ENCODE measurements at regions not wholly inside any gene's neighbourhood (a gene's known extent, or its start where the extent isn't known, plus 50 kb on each side); places are given as distances from the start of the nearest gene placed in this dataset.

- ChIA-PET CTCF (interaction anchor here (1.2 kb wide), 1 partner anchor 16 kb away, joined by 3 read pairs; no protein-coding TSS in a partner anchor), POLR2A (no interaction called here)
- H3K9me3 ChIP-seq, result no peaks in the 10 kb centered on the region
- 15% methylated on average over 7 of the region's 7 CpGs for WGBS (ENCODE audit: missing lambda C conversion rate)
- no peak overlapping the region for H3K27ac ChIP-seq
- no peak overlapping the region for H3K4me3 ChIP-seq
- FAIRE-seq (no peak), ATAC-seq (peak in 1 of 2 experiments; percentile 53; a peak in 2 of 6 replicates), DNase-seq (ENCODE audit: low read depth in 1 of 2, low spot score in 1 of 2) (peak; percentile 10 to 32)
- no peaks in the 10 kb centered on the region for H3K4me1 ChIP-seq
- no peak for TF ChIP-seq CBX2 (IDR thresholded peaks at IDR 0.05; ENCODE audit: borderline replicate concordance, low read depth)
- TF ChIP-seq BCL3 (IDR thresholded peaks at IDR 0.05), result no peak
- TF ChIP-seq RAD21 (conservative IDR thresholded peaks at IDR 0.05 in 1 of 2, IDR thresholded peaks at IDR 0.05 in 1 of 2), result 0 out of 5 replicates have a peak, but pooled peaks of 1 of the 2 experiments have one; percentile 7
- TF ChIP-seq HES2 (IDR thresholded peaks at IDR 0.05), result no peak
- no peak for TF ChIP-seq MAFK (IDR thresholded peaks at IDR 0.05; ENCODE audit: partially characterized antibody)
- TF ChIP-seq EHF (CRISPR knock-in tag; IDR thresholded peaks at IDR 0.05), result no peak
- no peak for TF ChIP-seq HOXA7 (CRISPR knock-in tag; IDR thresholded peaks at IDR 0.05)
- TF ChIP-seq FOSB (CRISPR knock-in tag; IDR thresholded peaks at IDR 0.05), result no peak
- H3K4me2 ChIP-seq, result no peak overlapping the region
Observed at GRCh38 chr1:14149431-14149830, 449.1 kb upstream of the KAZN start.

- no peak for FAIRE-seq
- ChIA-PET POLR2A (no interaction called here), CTCF (no interaction called here)
- Histone ChIP-seq H3K9me3 (no peaks in the 10 kb centered on the region), H3K4me3 (no peak overlapping the region), H3K4me1 (no peaks in the 10 kb centered on the region), H3K4me2 (no peak overlapping the region), H3K27ac (no peak overlapping the region)
- no peak for ATAC-seq
- DNase-seq (ENCODE audit: low read depth in 1 of 2, low spot score in 1 of 2), result no peak
- TF ChIP-seq HOXA7 (CRISPR knock-in tag; IDR thresholded peaks at IDR 0.05) (no peak), MYC (IDR thresholded peaks at IDR 0.05; ENCODE audit: borderline replicate concordance, low read length) (no peak), RARB (CRISPR knock-in tag; IDR thresholded peaks at IDR 0.05) (no peak), PHF8 (IDR thresholded peaks at IDR 0.05; ENCODE audit: borderline replicate concordance, low read depth) (no peak), ATOH8 (CRISPR knock-in tag; IDR thresholded peaks at IDR 0.05; ENCODE audit: low read depth) (no peak), HOXB5 (CRISPR knock-in tag; IDR thresholded peaks at IDR 0.05) (no peak), JUNB (IDR thresholded peaks at IDR 0.05) (no peak), USF2 (IDR thresholded peaks at IDR 0.05) (no peak), ESRRA (IDR thresholded peaks at IDR 0.05; ENCODE audit: borderline replicate concordance, low read length) (no peak), EHF (CRISPR knock-in tag; IDR thresholded peaks at IDR 0.05) (no peak), RCOR1 (IDR thresholded peaks at IDR 0.05; ENCODE audit: low read depth, low read length) (no peak), MAX (IDR thresholded peaks at IDR 0.05) (no peak), KDM5A (IDR thresholded peaks at IDR 0.05) (no peak)
- 61% methylated on average over 4 of the region's 4 CpGs for WGBS (ENCODE audit: missing lambda C conversion rate)
Observed at GRCh38 chr1:14156543-14156942, 441.9 kb upstream of the KAZN start.

GRCh38 chr1:14160781-14161180, 437.7 kb upstream of the KAZN start:
- FAIRE-seq, result no peak
- POLR2A ChIA-PET, result no interaction called here
- Histone ChIP-seq H3K4me3 (no peak overlapping the region), H3K9me3 (no peaks in the 10 kb centered on the region), H3K27ac (no peak overlapping the region), H3K4me2 (no peak overlapping the region), H3K4me1 (no peaks in the 10 kb centered on the region)
- no peak for TF ChIP-seq POLR2AphosphoS2 (conservative IDR thresholded peaks at IDR 0.05; ENCODE audit: low read length)
- CTCF ChIA-PET, result no interaction called here
- no peak for DNase-seq (ENCODE audit: low read depth in 1 of 2, low spot score in 1 of 2)
- WGBS (ENCODE audit: missing lambda C conversion rate), result 0% methylated on average over 2 of the region's 2 CpGs
- no peak for ATAC-seq
